HG02763 (cell line): ENCODE measurements at regions not wholly inside any gene's neighbourhood (a gene's known extent, or its start where the extent isn't known, plus 50 kb on each side); places are given as distances from the start of the nearest gene placed in this dataset.

ENCODE experiments used
- ATAC-seq: cut with Tn5 transposase; IDR thresholded peaks from one replicate; pipeline ENCODE4 v1.9.1; 2021; ENCODE audit warnings: mild to moderate bottlenecking, moderate library complexity; ENCODE audit not compliant: unreplicated experiment

GRCh38 chr7:81648716-81649115, 121.1 kb downstream of the HGF start:
- ATAC-seq = no peak

GRCh38 chr7:81645435-81645834, 124.4 kb downstream of the HGF start:
- ATAC-seq = no peak

GRCh38 chr7:81641873-81642272, 128.0 kb downstream of the HGF start:
- ATAC-seq = no peak

- no peak for ATAC-seq
These were observed 131.6 kb downstream of the HGF start for GRCh38 chr7:81638198-81638597.

- ATAC-seq = no peak
These were observed 132.3 kb downstream of the HGF start for GRCh38 chr7:81637534-81637933.

GRCh38 chr7:81632418-81632817, 137.4 kb downstream of the HGF start:
- no peak for ATAC-seq

GRCh38 chr7:81630600-81630999, 139.2 kb downstream of the HGF start:
- ATAC-seq = no peak

GRCh38 chr7:81629702-81630101, 140.1 kb downstream of the HGF start:
- ATAC-seq = no peak

- no peak for ATAC-seq
These were observed 140.9 kb downstream of the HGF start for GRCh38 chr7:81628951-81629350.

GRCh38 chr7:81627536-81628287, 142.1 kb downstream of the HGF start:
- ATAC-seq = no peak

GRCh38 chr7:81626008-81626407, 143.8 kb downstream of the HGF start:
- ATAC-seq = no peak

- ATAC-seq = no peak
These were observed 144.9 kb downstream of the HGF start for GRCh38 chr7:81624650-81625631.

- no peak for ATAC-seq
These were observed 145.7 kb downstream of the HGF start for GRCh38 chr7:81624021-81624592.

GRCh38 chr7:81623251-81623855, 146.5 kb downstream of the HGF start:
- no peak for ATAC-seq

- no peak for ATAC-seq
These were observed 148.0 kb downstream of the HGF start for GRCh38 chr7:81621893-81622292.

GRCh38 chr7:81618396-81619014, 151.3 kb downstream of the HGF start:
- no peak for ATAC-seq

- no peak for ATAC-seq
These were observed 152.9 kb downstream of the HGF start for GRCh38 chr7:81616951-81617350.

- no peak for ATAC-seq
These were observed 158.0 kb downstream of the HGF start for GRCh38 chr7:81611805-81612204.

GRCh38 chr7:81611040-81611439, 158.8 kb downstream of the HGF start:
- no peak for ATAC-seq

GRCh38 chr7:81608748-81609382, 161.0 kb downstream of the HGF start:
- ATAC-seq = no peak
